ENCODE measurements at regions not wholly inside any gene's neighbourhood (a gene's known extent, or its start where the extent isn't known, plus 50 kb on each side); places are given as distances from the start of the nearest gene placed in this dataset.

DNA sequence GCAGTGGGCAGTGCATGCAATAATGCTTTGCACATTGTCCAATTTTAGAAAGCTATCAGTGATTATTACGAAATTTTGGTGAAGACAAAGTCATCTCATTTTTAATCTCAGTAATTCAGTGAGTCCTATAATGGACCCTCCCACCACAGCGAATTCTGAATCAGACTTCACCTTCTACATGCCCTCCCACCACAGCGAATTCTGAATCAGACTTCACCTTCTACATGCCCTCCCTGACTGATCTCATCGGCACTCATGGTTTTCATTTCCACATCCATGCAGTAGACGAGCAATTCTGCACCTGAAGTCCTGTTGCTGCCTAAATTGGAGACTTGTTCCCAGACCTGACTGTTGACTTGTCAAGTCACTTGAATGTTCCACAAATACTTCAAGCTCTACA lies 522.3 kb downstream of the EIPR1 start:
- TF ChIP-seq, protein P1, sequence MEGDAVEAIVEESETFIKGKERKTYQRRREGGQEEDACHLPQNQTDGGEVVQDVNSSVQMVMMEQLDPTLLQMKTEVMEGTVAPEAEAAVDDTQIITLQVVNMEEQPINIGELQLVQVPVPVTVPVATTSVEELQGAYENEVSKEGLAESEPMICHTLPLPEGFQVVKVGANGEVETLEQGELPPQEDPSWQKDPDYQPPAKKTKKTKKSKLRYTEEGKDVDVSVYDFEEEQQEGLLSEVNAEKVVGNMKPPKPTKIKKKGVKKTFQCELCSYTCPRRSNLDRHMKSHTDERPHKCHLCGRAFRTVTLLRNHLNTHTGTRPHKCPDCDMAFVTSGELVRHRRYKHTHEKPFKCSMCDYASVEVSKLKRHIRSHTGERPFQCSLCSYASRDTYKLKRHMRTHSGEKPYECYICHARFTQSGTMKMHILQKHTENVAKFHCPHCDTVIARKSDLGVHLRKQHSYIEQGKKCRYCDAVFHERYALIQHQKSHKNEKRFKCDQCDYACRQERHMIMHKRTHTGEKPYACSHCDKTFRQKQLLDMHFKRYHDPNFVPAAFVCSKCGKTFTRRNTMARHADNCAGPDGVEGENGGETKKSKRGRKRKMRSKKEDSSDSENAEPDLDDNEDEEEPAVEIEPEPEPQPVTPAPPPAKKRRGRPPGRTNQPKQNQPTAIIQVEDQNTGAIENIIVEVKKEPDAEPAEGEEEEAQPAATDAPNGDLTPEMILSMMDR (IDR thresholded peaks at IDR 0.05): no peak
- H3K9ac ChIP-seq (ENCODE audit: low read depth in 2 of 2, low read length in 2 of 2): no peak overlapping the region
- H3K36me3 ChIP-seq: no peaks in the 10 kb centered on the region
- H3K27me3 ChIP-seq: no peaks in the 10 kb centered on the region
- H3K27ac ChIP-seq: no peak overlapping the region
- intact Hi-C loops (cut with DNase I): no loop called here
- no peak for DNase-seq
- H3K4me3 ChIP-seq: no peak overlapping the region
- H3K4me1 ChIP-seq: no peaks in the 10 kb centered on the region
- H3K9me3 ChIP-seq: no peaks in the 10 kb centered on the region

DNA sequence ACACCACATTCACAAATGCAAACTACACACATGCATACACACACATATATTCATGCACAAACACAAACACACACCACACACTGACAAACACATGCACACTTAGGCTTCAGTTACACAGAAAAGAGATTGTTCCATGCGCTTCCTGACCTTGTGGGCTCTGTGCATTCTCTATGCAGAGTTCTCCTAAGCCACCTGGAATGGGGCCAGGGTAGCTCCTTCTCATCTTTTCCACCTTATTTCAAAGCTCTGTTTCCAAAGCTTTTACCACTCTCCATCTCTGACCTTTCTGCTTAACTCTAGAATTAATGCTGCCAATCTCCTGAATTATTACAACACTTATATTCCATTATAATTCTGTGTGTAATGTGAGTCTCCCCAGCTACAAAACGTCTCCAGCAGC lies 522.3 kb upstream of the MYT1L start:
- H3K4me3 ChIP-seq: no peak overlapping the region
- DNase-seq: no peak
- H3K36me3 ChIP-seq: no peaks in the 10 kb centered on the region
- no peak overlapping the region for H3K27ac ChIP-seq
- TF ChIP-seq, protein P1 (IDR thresholded peaks at IDR 0.05): no peak
- no peaks in the 10 kb centered on the region for H3K27me3 ChIP-seq
- H3K4me1 ChIP-seq: no peaks in the 10 kb centered on the region
- H3K9ac ChIP-seq (ENCODE audit: low read depth in 2 of 2, low read length in 2 of 2): no peak overlapping the region
- intact Hi-C loops (cut with DNase I): no loop called here
- no peaks in the 10 kb centered on the region for H3K9me3 ChIP-seq

DNA sequence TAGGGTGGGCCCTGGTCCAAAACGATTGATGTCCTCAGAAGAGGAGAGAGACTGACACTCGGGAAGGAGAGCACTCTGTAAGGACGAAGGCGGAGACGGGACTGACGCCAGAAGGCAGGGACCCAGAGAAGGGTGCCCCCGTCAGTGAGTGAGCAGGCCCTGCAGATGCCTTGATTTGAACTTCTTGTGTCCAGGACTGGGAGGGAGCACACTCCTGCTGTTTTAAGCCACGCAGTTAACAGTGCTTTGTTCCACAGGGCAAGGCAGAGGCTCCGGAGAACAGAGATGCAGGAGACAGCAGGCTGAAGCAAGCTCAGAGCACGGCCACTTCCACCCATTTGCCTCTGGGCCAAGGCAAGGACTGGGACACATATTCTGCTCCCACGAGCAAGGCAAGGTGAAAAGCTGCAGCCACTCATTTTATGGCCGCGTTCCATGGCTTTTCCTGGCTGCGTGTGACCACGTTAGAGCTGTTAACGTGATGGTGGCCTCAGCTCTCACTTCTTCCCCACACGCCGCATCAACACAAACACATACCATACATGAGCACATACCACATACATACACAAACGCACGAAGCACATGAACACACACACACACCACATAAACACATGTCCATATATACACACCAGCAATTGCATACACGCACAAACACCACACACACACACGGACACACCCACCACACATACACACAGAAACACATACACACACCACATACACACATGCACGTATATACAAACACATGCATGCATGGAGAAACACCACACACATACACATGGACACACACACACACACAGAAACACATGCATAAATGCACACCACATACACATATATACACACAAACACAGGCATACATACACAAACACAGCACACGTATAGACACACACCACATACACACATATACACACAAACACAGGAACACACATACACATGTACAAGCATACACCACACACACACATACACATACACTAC lies 521.0 kb upstream of the MYT1L start:
- Histone ChIP-seq H3K9me3 (no peaks in the 10 kb centered on the region), H3K4me1 (no peaks in the 10 kb centered on the region), H3K9ac (ENCODE audit: low read depth in 2 of 2, low read length in 2 of 2) (no peak overlapping the region), H3K36me3 (no peaks in the 10 kb centered on the region), H3K27ac (no peak overlapping the region), H3K27me3 (no peaks in the 10 kb centered on the region), H3K4me3 (no peak overlapping the region)
- intact Hi-C loops (cut with DNase I): no loop called here
- TF ChIP-seq, protein P1 (IDR thresholded peaks at IDR 0.05): no peak
- DNase-seq: no peak

DNA sequence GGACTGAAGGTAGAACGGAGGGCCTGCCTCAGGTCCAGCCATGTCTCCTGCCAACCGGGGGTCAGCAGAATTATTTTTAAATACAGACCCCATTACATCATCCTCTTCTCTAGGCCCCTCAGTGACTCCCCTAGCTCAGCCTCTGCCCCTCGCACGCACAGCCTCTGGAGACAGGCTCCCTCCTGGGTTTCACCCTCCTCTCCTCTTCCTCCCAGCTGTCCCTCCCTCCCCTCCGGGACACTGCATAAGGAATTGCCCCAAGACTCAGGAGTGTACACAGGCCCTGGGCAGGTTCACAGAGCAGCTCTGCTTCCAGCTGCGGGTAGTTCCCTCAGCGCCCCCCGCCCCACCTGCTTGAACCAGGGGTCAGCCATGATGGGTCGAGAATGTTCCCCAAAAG lies 520.2 kb upstream of the MYT1L start:
- intact Hi-C loops (cut with DNase I): no loop called here
- no peaks in the 10 kb centered on the region for H3K9me3 ChIP-seq
- H3K27me3 ChIP-seq: no peaks in the 10 kb centered on the region
- H3K9ac ChIP-seq (ENCODE audit: low read depth in 2 of 2, low read length in 2 of 2): no peak overlapping the region
- H3K27ac ChIP-seq: no peak overlapping the region
- H3K36me3 ChIP-seq: no peaks in the 10 kb centered on the region
- no peak for DNase-seq
- no peaks in the 10 kb centered on the region for H3K4me1 ChIP-seq
- no peak overlapping the region for H3K4me3 ChIP-seq
- TF ChIP-seq, protein P1 (IDR thresholded peaks at IDR 0.05): no peak

DNA sequence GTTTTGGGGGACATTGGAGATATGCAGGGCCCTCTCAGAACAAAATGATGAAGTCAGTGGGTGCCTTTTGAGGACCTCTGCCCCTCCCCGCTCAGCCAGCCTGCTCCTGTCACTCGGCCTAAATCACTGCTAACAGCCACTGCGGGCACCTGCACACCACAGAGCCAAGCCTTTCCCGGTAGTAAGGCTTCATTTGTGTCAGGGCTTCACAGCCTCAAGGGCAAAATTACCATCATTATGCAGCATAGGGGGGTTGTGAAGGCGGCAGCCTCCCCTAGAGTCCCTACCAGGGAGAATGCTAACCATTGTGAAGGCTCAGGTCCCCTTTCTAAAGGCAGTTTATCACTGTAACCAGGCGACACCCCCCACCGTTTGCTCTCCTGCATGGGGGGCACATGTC lies 519.8 kb upstream of the MYT1L start:
- intact Hi-C loops (cut with DNase I): no loop called here
- no peak overlapping the region for H3K4me3 ChIP-seq
- no peak overlapping the region for H3K9ac ChIP-seq (ENCODE audit: low read depth in 2 of 2, low read length in 2 of 2)
- H3K36me3 ChIP-seq: no peaks in the 10 kb centered on the region
- TF ChIP-seq, protein P1 (IDR thresholded peaks at IDR 0.05): no peak
- H3K27ac ChIP-seq: no peak overlapping the region
- H3K27me3 ChIP-seq: no peaks in the 10 kb centered on the region
- no peak for DNase-seq
- no peaks in the 10 kb centered on the region for H3K9me3 ChIP-seq
- H3K4me1 ChIP-seq: no peaks in the 10 kb centered on the region

Data from colonic mucosa (tissue), 4 donors.